Activated CD8-positive, alpha-beta T cell treated with anti-CD3 and anti-CD28 coated beads, Interleukin-2, amount 10 ng/mL, durations not matched to agents 7 days and 5 days (primary cell): ENCODE measurements at regions not wholly inside any gene's neighbourhood (a gene's known extent, or its start where the extent isn't known, plus 50 kb on each side); places are given as distances from the start of the nearest gene placed in this dataset.
"Not testable (repeated sequence)": the region's sequence is repeated elsewhere in the genome, so short reads cannot be mapped to it uniquely, and the experiment has no call there.

Experiments
- ATAC-seq: fragments of 150-1000 bp; cut with Tn5 transposase; one replicate; pipeline ENCODE4 v1.10.0; 2021; ENCODE audit warnings: moderate library complexity
- CTCF ChIA-PET: fragments of 350-600 bp; sonication (Branson Sonifier 250); formaldehyde crosslinking; loops from one replicate; lab custom pipeline; 2021; ENCODE audit warnings: antibody characterized with exemption; lab: Charles Lee
- POLR2A ChIA-PET: fragments of 350-600 bp; sonication (Branson Sonifier 250); formaldehyde crosslinking; loops from one replicate; lab custom pipeline; 2021; ENCODE audit warnings: antibody characterized with exemption; lab: Charles Lee
- DNase-seq: peaks from one replicate; pipeline ENCODE4 v3.0.0-alpha.2; 2020
- H3K27ac Mint-ChIP-seq: one replicate; pipeline ENCODE4 v1.8.0; 2021; ENCODE audit warnings: mild to moderate bottlenecking, mixed read lengths
- H3K27me3 Mint-ChIP-seq: one replicate; pipeline ENCODE4 v1.8.0; 2021; ENCODE audit warnings: low read depth, mixed read lengths
- H3K36me3 Mint-ChIP-seq: one replicate; pipeline ENCODE4 v1.8.0; 2021; ENCODE audit warnings: low read depth, mixed read lengths
- H3K4me1 Mint-ChIP-seq: one replicate; pipeline ENCODE4 v1.8.0; 2021; ENCODE audit warnings: low read depth, mixed read lengths
- H3K4me3 Mint-ChIP-seq: one replicate; pipeline ENCODE4 v1.8.0; 2021; ENCODE audit warnings: mild to moderate bottlenecking, mixed read lengths
- H3K9me3 Mint-ChIP-seq: one replicate; pipeline ENCODE4 v1.8.0; 2022; ENCODE audit warnings: mixed read lengths; ENCODE audit not compliant: insufficient read depth

DNA sequence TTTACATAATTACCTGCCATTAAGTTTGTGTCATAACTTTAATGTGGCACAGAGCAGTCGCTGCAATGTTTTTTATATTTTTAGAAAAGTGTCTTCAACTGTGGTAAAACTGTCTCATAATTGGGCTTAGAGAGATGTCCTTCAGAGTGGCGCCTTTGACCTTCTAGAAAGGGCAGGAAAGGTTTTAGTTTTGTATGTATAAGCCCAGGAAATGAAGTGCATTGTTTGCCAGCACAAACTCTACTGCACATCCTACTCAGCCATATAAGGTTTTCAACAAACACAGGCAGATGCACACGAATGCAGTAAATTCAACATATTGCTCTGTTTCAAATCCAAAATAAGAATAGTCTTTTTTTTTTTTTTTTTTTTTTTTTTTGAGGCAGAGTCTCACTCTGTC is 201.4 kb downstream of the ALDH8A1 start:
- no peak overlapping the region for H3K4me3 Mint-ChIP-seq
- H3K36me3 Mint-ChIP-seq: no peaks in the 10 kb centered on the region
- DNase-seq: no peak
- no peak for ATAC-seq
- ChIA-PET POLR2A (no interaction called here), CTCF (no interaction called here)
- no peaks in the 10 kb centered on the region for H3K9me3 Mint-ChIP-seq
- H3K4me1 Mint-ChIP-seq: no peaks in the 10 kb centered on the region
- peaks cover 15% of the 10 kb centered on the region for H3K27me3 Mint-ChIP-seq
- no peak overlapping the region for H3K27ac Mint-ChIP-seq

DNA sequence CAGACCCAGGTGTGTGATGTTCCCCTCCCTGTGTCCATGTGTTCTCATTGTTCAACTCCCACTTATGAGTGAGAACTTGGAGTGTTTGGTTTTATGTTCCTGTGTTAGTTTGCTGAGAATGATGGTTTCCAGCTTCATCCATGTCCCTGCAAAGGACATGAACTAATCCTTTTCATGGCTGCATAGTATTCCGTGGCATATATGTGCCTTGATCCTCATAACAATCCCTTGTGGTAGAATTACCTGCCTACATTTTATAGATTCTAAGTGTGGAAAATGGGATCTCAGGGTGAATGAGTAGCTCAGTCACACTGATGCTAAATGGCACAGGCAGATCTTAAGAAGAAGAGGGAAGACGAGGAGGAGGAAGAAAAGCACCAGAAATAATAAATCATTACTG is 202.7 kb downstream of the ALDH8A1 start:
- POLR2A ChIA-PET, H3K27ac Mint-ChIP-seq, H3K9me3 Mint-ChIP-seq, H3K4me3 Mint-ChIP-seq, CTCF ChIA-PET, H3K4me1 Mint-ChIP-seq, ATAC-seq, DNase-seq, H3K36me3 Mint-ChIP-seq: not testable (repeated sequence)
- H3K27me3 Mint-ChIP-seq: peaks cover 17% of the 10 kb centered on the region

- H3K4me3 Mint-ChIP-seq: no peak overlapping the region
- ChIA-PET CTCF (no interaction called here), POLR2A (no interaction called here)
- ATAC-seq (no peak), DNase-seq (no peak)
- no peaks in the 10 kb centered on the region for H3K4me1 Mint-ChIP-seq
- peaks cover 19% of the 10 kb centered on the region for H3K27me3 Mint-ChIP-seq
- no peak overlapping the region for H3K27ac Mint-ChIP-seq
- H3K9me3 Mint-ChIP-seq: no peaks in the 10 kb centered on the region
- no peaks in the 10 kb centered on the region for H3K36me3 Mint-ChIP-seq
Observed at GRCh38 chr6:134746140-134746539, 203.8 kb downstream of the ALDH8A1 start.

DNA sequence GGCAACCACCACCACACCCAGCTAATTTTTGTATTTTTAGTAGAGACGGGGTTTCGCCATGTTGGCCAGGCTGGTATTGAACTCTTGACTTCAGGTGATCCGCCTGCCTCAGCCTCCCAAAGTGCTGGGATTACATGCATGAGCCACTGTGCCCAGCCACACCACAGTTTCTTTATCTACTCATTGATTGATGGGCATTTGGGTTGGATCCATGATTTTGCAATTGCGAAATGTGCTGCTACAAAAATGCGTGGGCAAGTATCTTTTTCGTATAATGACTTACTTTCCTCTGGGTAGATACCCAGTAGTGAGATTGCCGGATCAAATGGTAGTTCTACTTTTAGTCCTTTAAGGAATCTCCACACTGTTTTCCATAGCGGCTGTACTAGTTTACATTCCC is 204.7 kb downstream of the ALDH8A1 start:
- H3K27ac Mint-ChIP-seq, H3K36me3 Mint-ChIP-seq, POLR2A ChIA-PET, H3K4me1 Mint-ChIP-seq, DNase-seq, H3K4me3 Mint-ChIP-seq, ATAC-seq, H3K9me3 Mint-ChIP-seq, CTCF ChIA-PET: not testable (repeated sequence)
- peaks cover 23% of the 10 kb centered on the region for H3K27me3 Mint-ChIP-seq

DNA sequence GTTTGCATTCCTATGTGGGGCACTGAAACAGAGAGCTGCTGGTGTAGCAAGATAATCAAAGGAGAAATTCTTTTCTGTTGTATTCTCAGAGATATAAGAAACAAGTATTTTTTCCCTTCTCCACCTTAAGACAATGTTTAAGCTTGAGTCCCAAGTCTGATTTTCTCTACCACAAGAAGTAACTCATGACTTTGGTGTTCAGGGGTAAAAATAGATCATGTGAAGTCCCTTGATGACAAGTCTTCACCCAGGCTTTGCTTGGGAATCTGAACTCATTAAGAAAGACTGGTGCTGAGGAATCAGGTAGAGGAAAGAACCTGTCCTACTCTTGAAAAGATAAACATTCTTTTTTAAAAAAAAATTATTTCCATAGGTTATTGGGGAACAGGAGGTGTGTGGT is 205.6 kb downstream of the ALDH8A1 start:
- DNase-seq: no peak
- no peaks in the 10 kb centered on the region for H3K4me1 Mint-ChIP-seq
- peaks cover 24% of the 10 kb centered on the region for H3K27me3 Mint-ChIP-seq
- no peak overlapping the region for H3K4me3 Mint-ChIP-seq
- H3K9me3 Mint-ChIP-seq: no peaks in the 10 kb centered on the region
- ChIA-PET CTCF (no interaction called here), POLR2A (no interaction called here)
- no peaks in the 10 kb centered on the region for H3K36me3 Mint-ChIP-seq
- no peak for ATAC-seq
- no peak overlapping the region for H3K27ac Mint-ChIP-seq

- H3K4me3 Mint-ChIP-seq: no peak overlapping the region
- no peak overlapping the region for H3K27ac Mint-ChIP-seq
- H3K36me3 Mint-ChIP-seq: no peaks in the 10 kb centered on the region
- no peaks in the 10 kb centered on the region for H3K9me3 Mint-ChIP-seq
- ChIA-PET CTCF (no interaction called here), POLR2A (no interaction called here)
- no peaks in the 10 kb centered on the region for H3K4me1 Mint-ChIP-seq
- ATAC-seq (no peak), DNase-seq (no peak)
- H3K27me3 Mint-ChIP-seq: peaks cover 27% of the 10 kb centered on the region
Observed at GRCh38 chr6:134741200-134741536, 208.7 kb downstream of the ALDH8A1 start.

- ATAC-seq (no peak), DNase-seq (no peak)
- Mint-ChIP-seq H3K27ac (no peak overlapping the region), H3K4me1 (no peaks in the 10 kb centered on the region), H3K9me3 (no peaks in the 10 kb centered on the region), H3K4me3 (no peak overlapping the region), H3K36me3 (no peaks in the 10 kb centered on the region), H3K27me3 (peaks cover 24% of the 10 kb centered on the region)
- ChIA-PET CTCF (no interaction called here), POLR2A (no interaction called here)
Observed at GRCh38 chr6:134740473-134741199, 209.3 kb downstream of the ALDH8A1 start.

DNA sequence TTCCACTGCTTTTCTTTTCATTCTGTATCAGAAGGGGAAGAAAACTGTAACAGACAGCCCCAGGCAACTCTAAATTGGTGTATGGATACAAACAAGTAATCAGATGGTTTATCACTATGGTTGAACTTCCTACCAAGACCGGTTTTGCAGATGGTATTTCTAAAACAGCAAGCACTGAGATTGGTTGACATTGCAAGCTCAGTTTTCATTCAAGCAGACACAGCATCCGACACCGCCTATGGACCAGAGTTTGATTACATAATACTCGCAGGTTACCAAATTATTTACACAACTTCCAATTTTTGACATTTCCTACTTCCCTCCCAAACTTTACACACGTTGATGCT is 209.9 kb downstream of the ALDH8A1 start:
- no peaks in the 10 kb centered on the region for H3K9me3 Mint-ChIP-seq

DNA sequence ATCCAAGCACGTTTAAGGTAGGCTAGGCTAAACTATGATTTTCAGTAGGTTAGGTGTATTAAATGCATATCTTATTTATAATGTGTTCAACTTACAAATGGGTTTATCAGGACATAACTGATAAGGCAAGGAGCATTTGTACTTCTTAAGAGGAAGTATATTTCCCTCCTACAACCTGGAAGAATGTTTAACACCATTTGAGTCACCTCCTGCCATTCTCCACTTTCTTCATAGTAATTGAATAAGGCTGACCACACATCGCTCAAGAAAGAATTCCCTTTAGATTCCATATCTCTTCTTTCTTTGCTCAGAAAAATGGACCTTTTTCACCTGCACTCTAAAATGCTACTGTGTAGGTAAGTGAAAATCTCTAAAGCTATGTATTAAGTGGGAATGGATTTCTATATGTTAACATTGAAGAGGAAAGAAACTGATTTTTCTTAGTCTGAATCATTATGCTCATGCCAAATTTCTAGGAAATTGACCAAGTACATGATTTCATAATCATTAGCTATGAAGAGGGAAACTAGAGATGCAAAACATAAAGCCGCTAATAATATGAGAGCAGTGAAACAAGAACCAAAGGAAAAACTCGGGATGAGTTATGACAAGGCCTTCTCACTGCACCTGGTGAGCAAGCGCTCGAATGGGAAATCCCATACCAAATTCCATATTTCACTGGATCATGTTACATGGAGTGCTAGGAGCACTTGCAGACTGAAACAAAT is 210.4 kb downstream of the ALDH8A1 start:
- DNase-seq (no peak), ATAC-seq (no peak)
- ChIA-PET POLR2A (no interaction called here), CTCF (no interaction called here)
- no peaks in the 10 kb centered on the region for H3K4me1 Mint-ChIP-seq
- no peak overlapping the region for H3K4me3 Mint-ChIP-seq
- H3K27me3 Mint-ChIP-seq: peaks cover 21% of the 10 kb centered on the region
- H3K27ac Mint-ChIP-seq: no peak overlapping the region
- no peaks in the 10 kb centered on the region for H3K9me3 Mint-ChIP-seq
- no peaks in the 10 kb centered on the region for H3K36me3 Mint-ChIP-seq

More for the DNA sequence above, 209.9 kb downstream of the ALDH8A1 start:
- Mint-ChIP-seq H3K4me1 (no peaks in the 10 kb centered on the region), H3K27me3 (peaks cover 23% of the 10 kb centered on the region), H3K27ac (no peak overlapping the region), H3K36me3 (no peaks in the 10 kb centered on the region), H3K4me3 (no peak overlapping the region)
- DNase-seq (no peak), ATAC-seq (no peak)
- ChIA-PET POLR2A (no interaction called here), CTCF (no interaction called here)

DNA sequence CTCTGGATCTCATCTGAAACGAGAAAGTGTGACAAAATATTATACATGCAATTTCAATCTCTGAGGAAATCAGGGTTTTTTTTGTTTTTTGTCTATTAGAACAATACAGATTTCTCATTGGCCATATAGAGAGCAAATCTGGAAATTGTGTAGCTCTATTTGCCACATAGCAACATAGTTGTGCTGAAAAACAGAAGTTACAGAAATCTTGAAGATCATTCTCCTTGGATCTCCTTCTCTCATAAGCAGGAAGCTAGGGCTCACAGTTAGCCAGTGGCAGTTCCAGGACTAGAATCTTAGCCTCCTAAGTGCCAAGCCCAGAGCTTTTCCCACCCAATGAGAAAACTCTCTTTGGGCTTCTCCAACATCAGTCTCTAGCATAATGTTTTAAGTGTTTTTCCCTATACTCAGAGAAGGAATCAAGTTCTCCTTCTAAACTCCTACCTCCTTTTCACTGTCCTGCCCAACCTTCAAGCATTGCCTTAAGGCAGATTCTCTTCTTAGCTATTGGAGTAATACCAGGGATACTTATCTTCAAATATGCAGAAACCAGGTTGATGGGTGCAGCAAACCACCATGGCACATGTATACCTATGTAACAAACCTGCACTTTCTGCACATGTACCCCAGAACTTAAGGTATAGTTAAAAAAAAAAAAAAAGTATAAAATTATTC is 211.6 kb downstream of the ALDH8A1 start:
- no peaks in the 10 kb centered on the region for H3K36me3 Mint-ChIP-seq
- ATAC-seq (no peak), DNase-seq (no peak)
- H3K27me3 Mint-ChIP-seq: peaks cover 21% of the 10 kb centered on the region
- no peak overlapping the region for H3K27ac Mint-ChIP-seq
- no peaks in the 10 kb centered on the region for H3K9me3 Mint-ChIP-seq
- H3K4me1 Mint-ChIP-seq: no peaks in the 10 kb centered on the region
- H3K4me3 Mint-ChIP-seq: no peak overlapping the region
- CTCF ChIA-PET: no interaction called here
- POLR2A ChIA-PET: no interaction called here

- H3K4me3 Mint-ChIP-seq: no peak overlapping the region
- POLR2A ChIA-PET: no interaction called here
- no peaks in the 10 kb centered on the region for H3K4me1 Mint-ChIP-seq
- no peak for ATAC-seq
- no peak overlapping the region for H3K27ac Mint-ChIP-seq
- H3K9me3 Mint-ChIP-seq: no peaks in the 10 kb centered on the region
- H3K27me3 Mint-ChIP-seq: peaks cover 15% of the 10 kb centered on the region
- no peaks in the 10 kb centered on the region for H3K36me3 Mint-ChIP-seq
- CTCF ChIA-PET: no interaction called here
- no peak for DNase-seq
Observed at GRCh38 chr6:134735461-134735860, 214.4 kb downstream of the ALDH8A1 start.

GRCh38 chr6:134734312-134734869 is 215.5 kb downstream of the ALDH8A1 start:
- CTCF ChIA-PET: no interaction called here
- no peaks in the 10 kb centered on the region for H3K4me1 Mint-ChIP-seq
- DNase-seq: no peak
- no peaks in the 10 kb centered on the region for H3K36me3 Mint-ChIP-seq
- H3K4me3 Mint-ChIP-seq: no peak overlapping the region
- H3K27ac Mint-ChIP-seq: no peak overlapping the region
- POLR2A ChIA-PET: no interaction called here
- H3K9me3 Mint-ChIP-seq: no peaks in the 10 kb centered on the region
- ATAC-seq: no peak
- H3K27me3 Mint-ChIP-seq: peaks cover 12% of the 10 kb centered on the region
